GM18499 (cell line): ENCODE measurements at regions not wholly inside any gene's neighbourhood (a gene's known extent, or its start where the extent isn't known, plus 50 kb on each side); places are given as distances from the start of the nearest gene placed in this dataset.
"Not testable (repeated sequence)": the region's sequence is repeated elsewhere in the genome, so short reads cannot be mapped to it uniquely, and the experiment has no call there.

Experiments
- ATAC-seq: cut with Tn5 transposase; IDR thresholded peaks from one replicate; pipeline ENCODE4 v1.9.1; 2021; ENCODE audit warnings: moderate number of reproducible peaks; ENCODE audit not compliant: insufficient read depth, unreplicated experiment

DNA sequence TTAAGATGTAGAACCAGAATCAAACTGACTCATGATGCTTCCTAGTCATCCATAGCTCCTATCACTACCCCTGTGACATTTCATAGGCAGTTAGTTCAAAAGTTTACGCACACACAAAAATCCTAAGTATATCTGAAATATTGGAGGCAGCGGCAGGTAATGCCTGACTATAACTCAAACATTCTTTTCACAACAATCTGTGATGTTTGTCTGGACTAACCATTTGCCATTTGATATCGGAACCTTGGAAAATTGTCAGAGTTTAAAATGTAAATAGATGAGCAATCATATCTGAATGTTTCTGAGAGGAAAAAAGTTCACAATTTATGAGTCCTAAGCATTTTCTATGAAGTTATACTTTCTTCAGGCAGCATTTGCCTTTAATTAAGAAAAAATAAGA, 1078.2 kb downstream of the EPHA7 start:
- no peak for ATAC-seq

DNA sequence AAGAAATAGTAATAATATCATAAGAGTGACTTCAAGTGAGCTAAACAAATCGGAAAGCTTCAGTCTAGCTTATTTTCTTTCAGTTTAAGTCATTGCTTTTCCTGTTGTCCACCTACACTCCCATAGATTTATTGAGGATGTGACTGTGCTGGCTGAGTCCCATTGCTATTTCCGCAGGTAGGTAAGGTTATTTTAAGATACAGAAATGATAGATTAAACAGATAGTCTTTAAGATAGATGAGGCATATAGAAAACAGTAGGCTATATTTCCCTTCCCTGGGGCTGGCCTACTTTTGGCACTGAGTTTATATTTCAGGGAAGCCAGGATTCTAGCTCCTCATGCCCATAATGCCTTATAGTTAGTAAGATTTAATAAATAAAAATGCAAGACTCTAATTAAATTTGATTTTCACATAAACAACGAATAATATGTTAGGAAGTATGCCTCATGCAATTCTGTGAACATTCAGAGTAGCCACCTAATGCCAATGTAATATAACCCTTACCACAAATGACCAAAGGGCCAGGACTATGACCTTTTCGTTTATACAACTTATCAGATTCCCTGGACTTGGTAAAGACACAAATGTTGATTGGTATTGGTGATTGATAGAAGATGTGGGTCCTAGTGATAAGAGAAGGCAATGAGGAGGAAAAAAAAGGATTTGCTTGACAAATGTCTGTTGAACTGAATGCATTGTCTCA, 1079.3 kb downstream of the EPHA7 start:
- ATAC-seq: no peak

DNA sequence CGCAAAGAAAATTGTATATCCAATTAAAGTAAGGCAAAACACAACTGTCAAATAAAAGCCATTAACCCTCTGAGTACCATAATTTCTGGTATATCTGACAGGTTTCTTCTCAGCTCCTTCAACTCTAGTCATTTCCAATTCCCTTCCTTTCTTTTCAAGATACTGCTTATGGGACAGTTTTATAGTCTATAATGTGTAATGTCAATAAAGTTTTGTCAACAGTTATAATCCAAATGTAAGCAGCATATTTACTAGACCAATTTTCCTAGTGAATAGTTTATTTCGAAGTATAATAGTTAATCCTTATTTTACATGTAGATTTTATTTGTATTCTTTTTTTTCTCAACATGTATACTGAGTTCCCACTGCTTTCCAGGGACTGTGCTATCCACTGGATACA, 1081.8 kb downstream of the EPHA7 start:
- no peak for ATAC-seq

DNA sequence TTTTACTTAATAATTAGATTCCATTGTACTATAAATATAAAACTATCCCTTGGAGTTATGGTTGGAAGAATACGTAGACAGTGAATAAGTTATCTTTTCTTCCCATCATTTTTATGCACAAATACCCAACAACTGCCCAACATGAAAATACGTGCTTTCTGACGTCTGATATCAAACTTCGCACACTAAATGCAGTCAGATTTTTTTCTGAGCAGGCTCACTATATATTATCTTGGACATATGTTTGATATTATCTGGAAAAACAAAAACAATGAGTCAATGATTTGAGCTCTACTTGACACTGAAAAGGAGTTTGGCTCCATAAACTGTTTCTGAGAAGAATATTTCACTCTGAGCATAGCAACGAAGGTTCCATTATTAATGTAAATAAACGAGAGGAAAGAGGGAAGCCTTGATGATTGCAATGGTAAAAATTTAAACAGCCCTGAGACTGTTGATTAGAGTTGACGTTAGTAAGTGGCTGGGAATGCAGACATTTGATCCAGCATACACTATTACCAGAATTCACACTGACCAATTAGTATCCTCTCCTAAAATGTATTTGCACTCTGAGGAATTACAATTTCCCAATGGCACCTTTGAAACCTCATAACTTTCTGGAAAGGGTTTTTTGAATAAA, 1090.0 kb downstream of the EPHA7 start:
- no peak for ATAC-seq

GRCh38 chr6:92315312-92315711, 1104.0 kb downstream of the EPHA7 start:
- no peak for ATAC-seq

- no peak for ATAC-seq
Measured at GRCh38 chr6:92297101-92297500, 1122.3 kb downstream of the EPHA7 start.

DNA sequence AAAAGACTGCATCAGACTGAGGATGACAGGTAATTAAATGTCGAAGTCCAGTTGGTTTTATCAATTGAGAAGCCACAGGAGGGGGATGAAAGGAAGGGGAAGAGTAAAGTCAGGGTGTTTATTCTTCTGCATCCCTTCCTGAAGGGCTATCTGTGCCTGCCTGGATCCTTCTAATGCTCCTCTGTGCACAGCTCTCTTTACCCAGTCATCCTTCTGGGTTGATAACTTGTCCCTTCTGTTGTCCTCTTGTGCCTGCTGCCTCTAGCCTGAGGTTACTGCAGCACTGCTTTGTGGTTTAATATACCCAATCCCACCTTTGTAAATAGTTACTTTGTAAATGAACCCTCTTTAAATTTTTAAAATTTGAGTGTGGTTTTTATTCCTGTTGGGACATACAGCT, 1127.3 kb downstream of the EPHA7 start:
- ATAC-seq: no peak

DNA sequence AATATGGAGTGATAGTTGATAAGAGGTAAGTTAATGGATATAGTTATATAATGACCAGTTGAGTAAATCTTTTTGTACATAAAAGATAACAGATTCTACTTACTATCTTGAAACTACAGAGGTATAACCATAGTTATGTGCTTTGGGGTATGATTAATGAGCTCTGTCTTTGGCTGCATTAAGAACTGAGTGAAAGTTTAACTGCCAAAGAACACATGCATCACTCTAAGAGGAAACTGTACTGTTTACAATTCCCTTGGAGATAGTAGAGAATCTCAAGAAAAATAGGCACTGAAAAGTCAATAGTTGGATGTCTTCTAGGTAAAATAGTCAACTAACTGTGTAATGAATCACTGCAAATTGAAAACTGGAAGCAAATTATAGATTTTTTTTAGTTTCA, 1129.5 kb downstream of the EPHA7 start:
- no peak for ATAC-seq

DNA sequence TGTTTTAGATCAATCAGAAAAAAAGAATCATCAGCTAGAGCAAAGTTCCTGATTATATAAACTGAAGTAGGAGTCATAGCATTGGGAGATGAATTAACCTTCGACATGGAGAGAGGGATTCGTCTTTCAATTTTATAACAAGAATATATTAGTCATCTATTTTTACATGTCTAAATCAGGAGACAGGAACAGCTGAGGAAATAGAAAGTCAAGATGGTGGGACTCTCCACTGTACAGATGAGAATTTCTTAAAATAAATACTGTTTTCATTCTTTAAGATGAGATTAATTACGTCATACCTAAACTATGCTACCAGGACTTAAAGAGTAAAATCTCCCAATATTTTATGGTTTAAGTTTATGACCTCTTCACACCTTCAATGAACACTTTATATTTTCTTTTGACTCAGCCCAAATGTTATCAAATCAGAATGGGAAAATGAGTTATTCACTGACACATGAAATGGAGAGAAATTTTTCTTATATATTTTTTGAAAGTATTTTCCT, 1137.7 kb downstream of the EPHA7 start:
- no peak for ATAC-seq

- ATAC-seq: no peak
Measured at GRCh38 chr6:92275150-92275549, 1144.2 kb downstream of the EPHA7 start.

DNA sequence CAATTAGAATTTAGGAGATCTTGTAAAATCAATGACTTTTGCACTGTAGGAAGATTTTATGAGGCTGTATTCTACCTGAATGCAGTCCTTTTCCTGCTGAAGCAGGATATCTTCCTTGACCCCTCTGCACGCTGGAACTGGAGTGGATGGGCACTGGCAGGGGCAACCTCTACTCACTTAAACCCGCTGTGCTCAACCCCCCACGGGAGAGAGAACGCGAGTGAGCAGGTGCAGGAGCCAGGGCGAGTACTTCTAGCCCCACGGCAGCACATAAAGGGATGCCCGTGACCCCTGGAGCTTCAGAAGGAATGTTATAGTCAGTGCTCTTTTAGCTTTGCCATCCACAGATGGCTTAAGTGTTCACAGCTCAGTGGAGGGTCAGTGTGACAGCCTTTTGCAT, 1144.8 kb downstream of the EPHA7 start:
- no peak for ATAC-seq

GRCh38 chr6:92273694-92274093, 1145.7 kb downstream of the EPHA7 start:
- no peak for ATAC-seq

DNA sequence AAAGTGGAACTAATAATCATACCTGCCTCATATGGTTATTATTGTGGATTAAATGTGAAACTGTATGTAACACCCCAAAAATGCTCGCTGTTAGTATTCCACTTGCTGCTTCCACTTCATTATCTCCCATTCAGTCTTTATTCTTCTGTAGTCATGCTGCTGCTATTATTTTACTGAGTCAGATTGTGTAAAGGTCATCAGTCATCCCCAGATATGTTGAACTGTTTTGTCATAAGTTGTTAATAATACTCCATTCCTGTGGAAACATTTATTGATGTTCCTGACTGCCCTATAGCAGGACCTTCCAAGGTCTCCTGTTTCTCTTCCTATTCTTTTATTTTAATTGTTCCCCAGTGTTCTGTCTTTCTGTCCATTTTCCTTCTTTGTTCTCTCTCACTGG, 1148.3 kb downstream of the EPHA7 start:
- ATAC-seq: no peak

GRCh38 chr6:92270365-92270764, 1149.0 kb downstream of the EPHA7 start:
- no peak for ATAC-seq

- no peak for ATAC-seq
Measured at GRCh38 chr6:92267335-92267734, 1152.0 kb downstream of the EPHA7 start.

GRCh38 chr6:92263864-92264263, 1155.5 kb downstream of the EPHA7 start:
- no peak for ATAC-seq

GRCh38 chr6:92259171-92259570, 1160.2 kb downstream of the EPHA7 start:
- no peak for ATAC-seq

GRCh38 chr6:92243315-92243714, 1176.0 kb downstream of the EPHA7 start:
- ATAC-seq: no peak

GRCh38 chr6:92231171-92231701, 1188.1 kb downstream of the EPHA7 start:
- ATAC-seq: no peak

DNA sequence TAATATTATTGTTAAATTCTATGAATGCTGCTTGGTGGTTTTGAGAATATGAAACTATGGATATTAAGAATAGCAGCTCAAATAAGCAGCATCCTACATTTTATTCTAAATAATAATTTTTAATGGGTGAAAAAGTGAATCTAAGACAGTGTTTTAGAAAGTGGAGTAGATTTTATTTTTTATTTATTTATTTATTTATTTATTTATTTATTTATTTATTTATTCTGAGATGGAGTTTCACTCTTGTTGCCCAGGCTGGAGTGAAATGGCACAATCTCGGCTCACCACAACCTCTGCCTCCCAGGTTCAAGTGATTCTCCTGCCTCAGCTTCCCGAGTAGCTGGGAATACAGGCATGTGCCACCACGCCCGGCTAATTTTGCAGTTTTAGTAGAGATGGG, 1199.4 kb downstream of the EPHA7 start:
- ATAC-seq: not testable (repeated sequence)

DNA sequence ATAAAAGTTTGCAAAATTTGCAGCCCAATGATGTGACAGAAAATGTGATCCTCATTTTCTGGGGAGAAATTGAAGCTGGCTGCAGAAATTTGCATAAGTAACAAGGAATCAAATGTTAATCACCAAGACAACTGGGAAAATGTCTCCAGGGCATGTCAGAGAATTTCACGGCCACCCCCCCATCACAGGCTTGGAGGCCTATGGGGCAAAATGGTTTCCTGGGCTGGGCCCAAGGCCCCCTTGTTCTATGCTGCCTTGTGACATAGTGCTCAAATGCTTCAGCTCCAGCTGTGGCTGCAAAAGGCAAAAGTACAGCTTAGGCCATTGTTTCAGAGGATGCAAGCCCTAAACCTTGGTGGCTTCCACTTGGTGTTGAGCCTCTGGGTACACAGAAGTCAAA, 1202.6 kb downstream of the EPHA7 start:
- no peak for ATAC-seq

DNA sequence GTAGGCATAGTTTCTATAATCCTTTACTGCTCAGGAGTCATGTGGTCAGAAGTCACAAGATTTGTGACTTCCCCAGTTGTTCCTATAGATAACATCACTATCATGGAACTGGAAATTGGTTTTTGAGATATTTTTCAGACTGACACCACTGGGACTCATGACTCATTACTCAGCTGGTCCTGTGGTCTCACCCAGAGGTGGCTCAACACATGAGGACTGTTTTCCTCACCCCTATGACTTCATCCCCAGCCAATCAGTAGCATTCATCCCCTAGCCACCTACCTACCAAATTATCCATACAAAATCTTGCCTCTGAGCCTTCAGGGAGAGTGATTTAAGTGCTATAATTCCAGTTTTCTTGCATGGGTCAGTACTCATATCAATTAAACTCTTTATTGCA, 1217.7 kb downstream of the EPHA7 start:
- no peak for ATAC-seq
